KMS-11 (cell line): ENCODE measurements at regions not wholly inside any gene's neighbourhood (a gene's known extent, or its start where the extent isn't known, plus 50 kb on each side); places are given as distances from the start of the nearest gene placed in this dataset.
"Not testable (repeated sequence)": the region's sequence is repeated elsewhere in the genome, so short reads cannot be mapped to it uniquely, and the experiment has no call there.

Experiments
- H2AFZ ChIP-seq: fragments of 200-600 bp; sonication (generic); 2 replicates; pipeline ENCODE4 v1.6.1; 2016; ENCODE audit warnings: antibody characterized with exemption, mixed run types, low read depth
- H3K27ac ChIP-seq: fragments of 200-600 bp; sonication (generic); 2 replicates; pipeline ENCODE4 v1.6.1; 2016; ENCODE audit warnings: mild to moderate bottlenecking, mixed run types
- H3K27me3 ChIP-seq: fragments of 200-600 bp; sonication (generic); 2 replicates; pipeline ENCODE4 v1.6.1; 2017; ENCODE audit warnings: mild to moderate bottlenecking, low read depth, mixed run types, moderate library complexity; ENCODE audit not compliant: insufficient read depth
- H3K36me3 ChIP-seq: fragments of 200-600 bp; sonication (generic); 2 replicates; pipeline ENCODE4 v1.6.1; 2017; ENCODE audit warnings: mild to moderate bottlenecking, mixed run types; ENCODE audit not compliant: insufficient read depth
- H3K4me1 ChIP-seq: fragments of 200-600 bp; sonication (generic); 2 replicates; pipeline ENCODE4 v1.6.1; 2016; ENCODE audit warnings: mild to moderate bottlenecking, low read depth, mixed run types; ENCODE audit not compliant: poor library complexity, severe bottlenecking
- H3K4me2 ChIP-seq: fragments of 200-600 bp; sonication (generic); 2 replicates; pipeline ENCODE4 v1.7.0; 2016; ENCODE audit warnings: mild to moderate bottlenecking, mixed run types
- H3K4me3 ChIP-seq: fragments of 200-600 bp; sonication (generic); IDR thresholded peaks from 2 replicates; pipeline ENCODE4 v1.6.1; 2017; ENCODE audit warnings: low read depth, low read length, mixed read lengths; ENCODE audit not compliant: insufficient read depth
- H3K79me2 ChIP-seq: fragments of 200-600 bp; sonication (generic); 2 replicates; pipeline ENCODE4 v1.6.1; 2016; ENCODE audit warnings: low read depth, mixed run types; ENCODE audit not compliant: insufficient read depth
- H3K9ac ChIP-seq: fragments of 200-600 bp; sonication (generic); 2 replicates; pipeline ENCODE4 v1.6.1; 2016; ENCODE audit warnings: mild to moderate bottlenecking, mixed run types
- H4K20me1 ChIP-seq: fragments of 200-600 bp; sonication (generic); 2 replicates; pipeline ENCODE4 v1.6.1; 2016; ENCODE audit warnings: mild to moderate bottlenecking, mixed run types; ENCODE audit not compliant: insufficient read depth
- TF ChIP-seq, protein P1 (sequence below): fragments of 200-600 bp; sonication (generic); conservative IDR thresholded peaks from 2 replicates; pipeline ENCODE4 v1.6.1; 2017; ENCODE audit warnings: low read depth, mild to moderate bottlenecking, antibody characterized with exemption, low read length, moderate library complexity, mixed read lengths

- no peaks in the 10 kb centered on the region for H3K36me3 ChIP-seq
- H4K20me1 ChIP-seq = no peaks in the 10 kb centered on the region
- no peak overlapping the region for H2AFZ ChIP-seq
- no peaks in the 10 kb centered on the region for H3K79me2 ChIP-seq
- no peaks in the 10 kb centered on the region for H3K27me3 ChIP-seq
- no peak overlapping the region for H3K27ac ChIP-seq
- no peak overlapping the region for H3K4me3 ChIP-seq
- H3K4me1 ChIP-seq = peaks cover 65% of the 10 kb centered on the region
- H3K9ac ChIP-seq = no peak overlapping the region
- H3K4me2 ChIP-seq = no peak overlapping the region
- TF ChIP-seq, protein P1, sequence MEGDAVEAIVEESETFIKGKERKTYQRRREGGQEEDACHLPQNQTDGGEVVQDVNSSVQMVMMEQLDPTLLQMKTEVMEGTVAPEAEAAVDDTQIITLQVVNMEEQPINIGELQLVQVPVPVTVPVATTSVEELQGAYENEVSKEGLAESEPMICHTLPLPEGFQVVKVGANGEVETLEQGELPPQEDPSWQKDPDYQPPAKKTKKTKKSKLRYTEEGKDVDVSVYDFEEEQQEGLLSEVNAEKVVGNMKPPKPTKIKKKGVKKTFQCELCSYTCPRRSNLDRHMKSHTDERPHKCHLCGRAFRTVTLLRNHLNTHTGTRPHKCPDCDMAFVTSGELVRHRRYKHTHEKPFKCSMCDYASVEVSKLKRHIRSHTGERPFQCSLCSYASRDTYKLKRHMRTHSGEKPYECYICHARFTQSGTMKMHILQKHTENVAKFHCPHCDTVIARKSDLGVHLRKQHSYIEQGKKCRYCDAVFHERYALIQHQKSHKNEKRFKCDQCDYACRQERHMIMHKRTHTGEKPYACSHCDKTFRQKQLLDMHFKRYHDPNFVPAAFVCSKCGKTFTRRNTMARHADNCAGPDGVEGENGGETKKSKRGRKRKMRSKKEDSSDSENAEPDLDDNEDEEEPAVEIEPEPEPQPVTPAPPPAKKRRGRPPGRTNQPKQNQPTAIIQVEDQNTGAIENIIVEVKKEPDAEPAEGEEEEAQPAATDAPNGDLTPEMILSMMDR = no peak
These were observed 215.1 kb downstream of the RBM26 start for GRCh38 chr13:79190932-79191331.

DNA sequence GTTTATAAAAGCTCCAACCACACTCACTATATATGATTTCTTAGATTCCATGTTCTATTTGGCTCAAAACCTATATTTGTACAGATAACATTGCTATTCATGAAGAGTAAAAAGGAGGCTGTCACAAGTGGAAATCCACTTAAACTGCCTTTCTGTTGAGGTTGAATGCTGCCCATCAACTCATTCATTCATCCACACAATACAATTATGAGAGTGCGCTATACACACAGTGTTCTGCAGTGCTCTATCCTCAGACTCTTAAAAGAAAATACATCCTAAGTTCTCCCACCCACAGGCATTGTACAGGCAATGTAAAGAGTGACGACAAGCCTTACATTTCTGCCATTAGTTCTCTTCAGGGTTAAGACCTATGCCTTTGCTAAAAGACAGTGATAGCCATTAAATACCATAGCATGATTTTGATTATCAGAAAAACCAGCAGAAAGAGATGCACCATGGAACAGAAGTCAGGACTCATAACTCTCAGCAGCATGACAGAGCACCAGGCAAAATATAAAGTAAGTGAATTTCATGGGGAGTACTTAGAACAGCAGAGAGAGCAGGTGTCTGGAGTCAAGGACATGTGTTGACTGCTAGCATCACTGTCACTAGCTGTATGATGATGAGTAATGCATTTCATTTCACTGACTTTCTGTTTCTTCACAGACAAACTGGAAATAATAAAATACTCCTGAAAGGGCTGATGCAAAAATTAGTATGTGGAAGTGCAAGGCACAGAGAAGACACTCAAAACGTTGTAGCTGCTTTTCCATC, 218.0 kb downstream of the RBM26 start:
- H3K4me2 ChIP-seq = peak overlapping the region; percentile 39; the same call in 1 of the 2 replicates
- no peaks in the 10 kb centered on the region for H3K79me2 ChIP-seq
- H2AFZ ChIP-seq = no peak overlapping the region
- TF ChIP-seq, protein P1 = no peak
- peaks cover 38% of the 10 kb centered on the region for H3K4me1 ChIP-seq
- H3K27me3 ChIP-seq = no peaks in the 10 kb centered on the region
- H3K9ac ChIP-seq = no peak overlapping the region
- H3K27ac ChIP-seq = no peak overlapping the region
- no peak overlapping the region for H3K4me3 ChIP-seq
- H3K36me3 ChIP-seq = no peaks in the 10 kb centered on the region
- H4K20me1 ChIP-seq = no peaks in the 10 kb centered on the region

GRCh38 chr13:79185580-79185979, 220.5 kb downstream of the RBM26 start:
- Histone ChIP-seq H2AFZ (no peak overlapping the region), H3K9ac (no peak overlapping the region), H3K27me3 (no peaks in the 10 kb centered on the region), H3K79me2 (no peaks in the 10 kb centered on the region), H3K4me1 (peaks cover 17% of the 10 kb centered on the region), H3K27ac (no peak overlapping the region), H4K20me1 (no peaks in the 10 kb centered on the region), H3K36me3 (no peaks in the 10 kb centered on the region), H3K4me2 (no peak overlapping the region), H3K4me3 (no peak overlapping the region)
- TF ChIP-seq, protein P1 = no peak

DNA sequence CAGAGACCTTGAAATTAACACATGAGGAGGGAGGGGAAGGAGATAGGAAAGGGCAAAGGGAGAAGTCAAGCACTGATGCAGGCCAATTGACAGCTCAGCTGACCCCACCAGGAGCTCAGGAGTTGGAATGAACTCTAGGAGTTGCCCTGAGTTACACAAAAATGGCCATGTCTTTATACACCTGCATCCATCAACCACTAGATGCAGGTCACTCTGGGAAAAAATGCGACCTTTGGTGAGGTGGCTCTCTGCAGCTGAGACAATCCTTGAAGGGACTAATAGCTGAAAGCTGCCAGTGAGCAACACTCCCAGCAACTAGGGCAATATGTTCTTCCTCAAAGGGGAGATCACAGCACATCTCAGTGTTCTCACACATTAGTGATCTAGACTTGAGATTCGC, 222.8 kb downstream of the RBM26 start:
- Histone ChIP-seq H3K4me3 (no peak overlapping the region), H3K36me3 (no peaks in the 10 kb centered on the region), H2AFZ (no peak overlapping the region), H3K27me3 (no peaks in the 10 kb centered on the region), H3K79me2 (no peaks in the 10 kb centered on the region), H3K9ac (no peak overlapping the region), H4K20me1 (no peaks in the 10 kb centered on the region), H3K27ac (no peak overlapping the region), H3K4me2 (no peak overlapping the region), H3K4me1 (peaks cover 9% of the 10 kb centered on the region)
- TF ChIP-seq, protein P1 = no peak

GRCh38 chr13:79173691-79174090, 232.4 kb downstream of the RBM26 start:
- not testable (repeated sequence) for H3K27me3 ChIP-seq, H2AFZ ChIP-seq, H3K36me3 ChIP-seq, H4K20me1 ChIP-seq, H3K27ac ChIP-seq, H3K4me1 ChIP-seq, H3K79me2 ChIP-seq, H3K9ac ChIP-seq, H3K4me3 ChIP-seq, H3K4me2 ChIP-seq

GRCh38 chr13:79172924-79173323, 233.1 kb downstream of the RBM26 start:
- not testable (repeated sequence) for H2AFZ ChIP-seq, H3K27me3 ChIP-seq, H3K27ac ChIP-seq, H3K4me2 ChIP-seq, H3K9ac ChIP-seq, H3K36me3 ChIP-seq, H3K4me1 ChIP-seq, H4K20me1 ChIP-seq, H3K4me3 ChIP-seq, H3K79me2 ChIP-seq
